Keratinocyte (primary cell): ENCODE measurements at regions not wholly inside any gene's neighbourhood (a gene's known extent, or its start where the extent isn't known, plus 50 kb on each side); places are given as distances from the start of the nearest gene placed in this dataset.

ENCODE experiments used
- CTCF ChIP-seq, 3 experiments: IDR thresholded peaks in 1 of 3; conservative IDR thresholded peaks in 1 of 3; optimal IDR thresholded peaks in 1 of 3; 2 replicates in 2 of 3; 3 replicates in 1 of 3; pipeline versions ENCODE3 to v1.5.1; 2011; ENCODE audit warnings: low read length in 3 of 3, mild to moderate bottlenecking in 3 of 3, moderate library complexity in 2 of 3, control low read depth in 1 of 3, inconsistent platforms in 1 of 3; ENCODE audit not compliant: insufficient read depth in 2 of 3; ENCODE audit errors: extremely low read depth in 1 of 3
- EZH2 ChIP-seq: IDR thresholded peaks from one replicate; pipeline ENCODE4 v1.6.1; 2012; ENCODE audit warnings: inconsistent platforms, mild to moderate bottlenecking, low read length, moderate library complexity

- TF ChIP-seq CTCF (optimal IDR thresholded peaks at IDR 0.05 in 1 of 3, IDR thresholded peaks at IDR 0.05 in 1 of 3, conservative IDR thresholded peaks at IDR 0.05 in 1 of 3; ENCODE audit: extremely low read depth in 1 of 3, insufficient read depth in 2 of 3, low read length in 3 of 3) (no peak), EZH2 (no peak)
These were observed 62.0 kb upstream of the KCNK12 start for GRCh38 chr2:47632754-47633153.
